Esophagus squamous epithelium (tissue), 5 donors: ENCODE measurements at regions not wholly inside any gene's neighbourhood (a gene's known extent, or its start where the extent isn't known, plus 50 kb on each side); places are given as distances from the start of the nearest gene placed in this dataset.

ENCODE experiments used
- DNase-seq: peaks from one replicate; lab custom pipeline; 2025; lab: John Stamatoyannopoulos, UW
- H3K27ac ChIP-seq, 4 donors: fragments of 200-600 bp; sonication (generic); one replicate each; pipeline ENCODE4 v1.5.1; 2016 to 2019; ENCODE audit warnings: mild to moderate bottlenecking in 1 of 4
- H3K27me3 ChIP-seq, 4 donors: fragments of 200-600 bp; sonication (generic); 1 replicate in 3 of 4; 2 replicates in 1 of 4; pipeline versions ENCODE4 v1.5.1 to v1.6.0; 2017 to 2021; ENCODE audit warnings: antibody characterized with exemption in 1 of 4
- H3K36me3 ChIP-seq, 3 donors: fragments of 200-600 bp; sonication (generic); one replicate each; pipeline ENCODE4 v1.5.1; 2016 to 2019
- H3K4me1 ChIP-seq, 3 donors: fragments of 200-600 bp; sonication (generic); one replicate each; pipeline ENCODE4 v1.5.1; 2017 to 2019
- H3K4me3 ChIP-seq, 4 donors: fragments of 200-600 bp; sonication (generic); 1 replicate in 3 of 4; 2 replicates in 1 of 4; pipeline ENCODE4 v1.5.1; 2016 to 2019; ENCODE audit warnings: mild to moderate bottlenecking in 2 of 4, moderate library complexity in 1 of 4
- H3K9me3 ChIP-seq, 3 donors: fragments of 200-600 bp; sonication (generic); one replicate each; pipeline ENCODE4 v1.5.1; 2016 to 2019
- POLR2A ChIP-seq, 4 donors: fragments of 450-650 bp; IDR thresholded peaks; one replicate each; pipeline ENCODE4 v1.6.1; 2017; ENCODE audit warnings: antibody characterized with exemption in 4 of 4, mild to moderate bottlenecking in 4 of 4, moderate library complexity in 3 of 4
- WGBS, 2 donors: methylation state at CpG; one replicate each; pipeline ENCODE4 v1.1.5; 2018; 5-methylcytosine and 5-hydroxymethylcytosine counted together
- intact Hi-C: fragments of 100-400 bp; cut with DNase I; formaldehyde crosslinking; loops from one replicate; pipeline ENCODE4 v1.15.0; 2022
- TF ChIP-seq, protein P1 (sequence below), 6 experiments: fragments of 450-650 bp in 4 of 6; fragments of 200-600 bp in 2 of 6; sonication (generic) in 2 of 6; IDR thresholded peaks; one replicate each; pipeline ENCODE4 v1.5.1; 2016 to 2019; ENCODE audit warnings: antibody characterized with exemption in 6 of 6, mild to moderate bottlenecking in 4 of 6, moderate library complexity in 4 of 6
- donor health status: DM: yes; HTN: yes; CAD: no.

DNA sequence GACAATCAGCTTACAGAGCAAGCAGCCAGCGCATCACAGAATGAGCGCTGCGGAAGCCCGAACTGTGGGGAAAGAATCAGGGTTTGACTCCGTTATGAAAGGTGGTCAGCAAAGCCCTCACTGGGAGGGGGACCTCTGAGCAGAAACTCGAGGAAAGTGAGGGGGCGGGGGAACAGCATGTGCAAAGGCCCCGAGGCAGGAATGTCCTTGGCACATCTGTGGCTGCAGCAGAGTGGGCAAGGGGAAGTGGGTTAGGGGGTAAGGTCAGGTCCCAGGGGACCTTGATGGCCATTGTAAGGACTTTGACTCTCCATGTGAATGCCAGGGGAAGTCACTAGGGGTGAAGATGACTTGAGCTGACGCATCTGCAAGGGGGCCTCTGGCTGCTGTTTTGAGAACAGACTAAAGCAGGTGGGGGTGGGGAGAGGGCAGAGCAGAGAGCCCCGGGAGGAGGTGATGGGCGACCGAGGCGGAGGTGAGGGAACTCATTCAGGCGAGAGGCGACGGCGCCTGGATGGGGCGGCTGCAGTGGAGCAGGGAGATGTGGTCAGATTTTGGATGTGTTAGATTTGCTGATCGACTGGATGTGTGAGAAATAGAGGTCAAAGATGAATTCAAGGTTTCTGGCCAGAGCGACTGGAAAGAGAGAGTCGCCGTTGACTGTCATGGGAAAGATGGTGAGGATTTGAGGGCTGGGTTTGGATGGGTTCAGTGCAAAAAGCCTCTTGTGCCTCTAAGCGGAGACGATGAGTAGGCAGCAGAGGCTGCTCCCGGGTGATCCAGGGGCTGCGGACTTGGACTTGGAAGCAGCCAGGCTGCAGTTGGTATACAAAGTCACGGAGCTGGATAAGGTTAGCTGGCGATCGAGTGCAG lies 108.0 kb upstream of the ZBTB40 start:
- WGBS, 2 donors = 70 to 76% methylated on average over 28 of the region's 29 CpGs
- H3K27ac ChIP-seq = no peak overlapping the region
- peaks cover 0 to 89% (median 1%) of the 10 kb centered on the region in 4 donors for H3K27me3 ChIP-seq
- H3K9me3 ChIP-seq = no peaks in the 10 kb centered on the region
- H3K4me3 ChIP-seq = no peak overlapping the region
- no peak for DNase-seq
- peaks cover 0 to 9% (median 0%) of the 10 kb centered on the region in 3 donors for H3K4me1 ChIP-seq
- no peaks in the 10 kb centered on the region for H3K36me3 ChIP-seq
- intact Hi-C loops = no loop called here
- TF ChIP-seq, protein P1, sequence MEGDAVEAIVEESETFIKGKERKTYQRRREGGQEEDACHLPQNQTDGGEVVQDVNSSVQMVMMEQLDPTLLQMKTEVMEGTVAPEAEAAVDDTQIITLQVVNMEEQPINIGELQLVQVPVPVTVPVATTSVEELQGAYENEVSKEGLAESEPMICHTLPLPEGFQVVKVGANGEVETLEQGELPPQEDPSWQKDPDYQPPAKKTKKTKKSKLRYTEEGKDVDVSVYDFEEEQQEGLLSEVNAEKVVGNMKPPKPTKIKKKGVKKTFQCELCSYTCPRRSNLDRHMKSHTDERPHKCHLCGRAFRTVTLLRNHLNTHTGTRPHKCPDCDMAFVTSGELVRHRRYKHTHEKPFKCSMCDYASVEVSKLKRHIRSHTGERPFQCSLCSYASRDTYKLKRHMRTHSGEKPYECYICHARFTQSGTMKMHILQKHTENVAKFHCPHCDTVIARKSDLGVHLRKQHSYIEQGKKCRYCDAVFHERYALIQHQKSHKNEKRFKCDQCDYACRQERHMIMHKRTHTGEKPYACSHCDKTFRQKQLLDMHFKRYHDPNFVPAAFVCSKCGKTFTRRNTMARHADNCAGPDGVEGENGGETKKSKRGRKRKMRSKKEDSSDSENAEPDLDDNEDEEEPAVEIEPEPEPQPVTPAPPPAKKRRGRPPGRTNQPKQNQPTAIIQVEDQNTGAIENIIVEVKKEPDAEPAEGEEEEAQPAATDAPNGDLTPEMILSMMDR (IDR thresholded peaks at IDR 0.05) = no peak
- TF ChIP-seq POLR2A (IDR thresholded peaks at IDR 0.05) = no peak

DNA sequence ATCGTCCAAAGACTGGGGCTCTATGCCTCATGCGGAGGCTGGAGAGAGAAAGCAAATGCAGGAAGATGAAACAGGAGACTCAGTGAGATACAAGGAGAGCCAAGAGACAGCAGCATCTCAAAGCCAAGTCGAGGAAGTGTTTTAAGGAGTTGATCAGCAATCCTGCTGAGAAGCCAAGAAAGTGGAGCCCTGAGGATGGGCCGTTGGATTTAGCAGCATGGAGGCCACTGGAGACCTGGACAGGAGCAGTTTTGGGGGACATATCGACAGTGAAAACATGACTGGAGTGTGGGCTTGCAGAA lies 107.4 kb upstream of the ZBTB40 start:
- 50 to 55% methylated on average over 5 of the region's 5 CpGs for WGBS, 2 donors
- Histone ChIP-seq H3K4me3 (no peak overlapping the region), H3K36me3 (no peaks in the 10 kb centered on the region), H3K27me3 (peaks cover 0 to 89% (median 1%) of the 10 kb centered on the region in 4 donors), H3K27ac (no peak overlapping the region), H3K4me1 (peaks cover 0 to 9% (median 0%) of the 10 kb centered on the region in 3 donors), H3K9me3 (no peaks in the 10 kb centered on the region)
- no peak for DNase-seq
- intact Hi-C loops = no loop called here
- TF ChIP-seq POLR2A (IDR thresholded peaks at IDR 0.05) = no peak
- TF ChIP-seq, protein P1 (IDR thresholded peaks at IDR 0.05) = no peak

DNA sequence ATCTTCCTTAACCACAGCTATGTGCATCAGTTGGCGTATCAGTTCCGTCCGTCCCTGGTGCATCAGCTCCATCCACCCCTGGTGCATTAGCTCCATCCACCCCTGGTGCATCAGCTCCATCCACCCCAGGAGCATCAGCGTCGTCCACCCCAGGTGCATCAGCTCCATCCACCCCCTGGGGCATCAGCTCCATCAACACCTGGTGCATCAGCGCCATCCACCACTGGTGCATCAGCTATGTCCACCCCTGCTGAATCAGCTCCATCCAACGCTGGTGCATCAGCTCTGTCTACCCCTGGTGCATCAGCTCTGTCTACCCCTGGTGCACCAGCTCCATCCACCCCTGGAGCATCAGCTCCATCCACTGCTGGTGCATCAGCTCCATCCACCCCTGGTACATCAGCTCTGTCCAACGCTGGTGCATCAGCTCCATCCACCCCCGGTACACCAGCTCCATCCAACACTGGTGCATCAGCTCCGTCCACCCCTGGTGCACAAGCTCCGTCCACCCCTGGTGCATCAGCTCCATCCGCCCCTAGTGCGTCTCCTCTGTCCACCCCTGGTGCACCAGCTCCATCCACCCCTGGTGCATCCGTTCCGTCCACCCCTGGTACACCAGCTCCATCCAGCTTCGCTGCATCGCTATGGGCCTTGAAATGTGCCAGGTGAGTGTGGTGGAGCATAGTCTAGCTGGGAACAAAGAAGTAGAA lies 106.6 kb upstream of the ZBTB40 start:
- H3K27me3 ChIP-seq = peaks cover 0 to 89% (median 1%) of the 10 kb centered on the region in 4 donors
- no peaks in the 10 kb centered on the region for H3K36me3 ChIP-seq
- no peak for DNase-seq
- no peak overlapping the region for H3K4me3 ChIP-seq
- TF ChIP-seq, protein P1 (IDR thresholded peaks at IDR 0.05) = no peak
- no peak for TF ChIP-seq POLR2A (IDR thresholded peaks at IDR 0.05)
- H3K4me1 ChIP-seq = peaks cover 0 to 11% (median 0%) of the 10 kb centered on the region in 3 donors
- H3K27ac ChIP-seq = no peak overlapping the region
- WGBS, 2 donors = 85 to 87% methylated on average over 10 to 17 of the region's 17 CpGs
- H3K9me3 ChIP-seq = no peaks in the 10 kb centered on the region
- intact Hi-C loops = no loop called here

DNA sequence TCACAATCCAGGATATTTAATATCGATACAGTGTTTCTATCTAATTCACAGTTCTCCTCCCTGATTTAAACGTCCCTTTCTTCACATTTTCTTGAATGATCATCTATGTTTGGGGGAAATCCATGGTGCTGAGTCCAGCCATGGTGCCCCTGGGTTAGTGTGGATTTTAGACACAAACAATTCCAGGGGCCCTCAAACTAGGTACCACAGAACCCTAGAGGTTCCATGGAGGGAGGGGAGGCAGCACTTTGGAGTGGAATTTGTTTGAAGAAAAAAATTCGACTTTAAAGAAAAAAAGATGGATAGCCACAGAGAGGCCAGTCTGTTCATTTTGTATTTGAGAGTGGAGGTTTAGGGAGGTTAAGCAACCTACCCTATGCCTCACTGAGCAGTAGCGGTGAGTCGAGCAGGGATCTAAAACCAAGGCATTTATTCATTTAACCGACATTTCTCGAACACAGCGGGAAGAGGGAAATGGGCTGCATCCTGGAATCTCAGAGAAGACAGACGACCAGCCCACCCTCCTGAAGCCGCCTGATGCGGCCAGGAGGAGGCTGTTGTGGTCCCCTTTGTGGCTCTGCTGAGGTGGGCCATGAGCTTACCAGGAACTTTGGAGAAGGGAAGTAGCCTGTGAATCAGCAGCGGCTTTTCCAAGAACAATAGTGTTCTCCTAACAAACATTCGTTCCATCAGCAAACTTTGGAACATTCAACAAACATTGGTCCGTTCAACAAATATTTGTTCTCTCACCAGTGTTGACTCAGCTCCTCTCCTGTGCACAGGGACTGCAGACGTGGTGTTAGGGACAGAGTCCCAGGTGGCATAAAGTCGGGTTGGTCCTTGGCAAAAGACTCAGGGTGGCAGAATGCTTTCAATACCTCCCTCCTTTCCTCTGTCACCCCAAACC lies 103.5 kb upstream of the ZBTB40 start:
- intact Hi-C loops = no loop called here
- DNase-seq = no peak
- Histone ChIP-seq H3K4me3 (no peak overlapping the region), H3K36me3 (no peaks in the 10 kb centered on the region), H3K9me3 (no peaks in the 10 kb centered on the region), H3K27me3 (peaks cover 0 to 89% (median 4%) of the 10 kb centered on the region in 4 donors), H3K27ac (no peak overlapping the region), H3K4me1 (peaks cover 0 to 12% (median 0%) of the 10 kb centered on the region in 3 donors)
- WGBS, 2 donors = 51 to 59% methylated on average over 16 of the region's 16 CpGs
- TF ChIP-seq POLR2A (IDR thresholded peaks at IDR 0.05) = no peak
- TF ChIP-seq, protein P1 (IDR thresholded peaks at IDR 0.05) = no peak
